ENCODE measurements at regions not wholly inside any gene's neighbourhood (a gene's known extent, or its start where the extent isn't known, plus 50 kb on each side); places are given as distances from the start of the nearest gene placed in this dataset.

DNA sequence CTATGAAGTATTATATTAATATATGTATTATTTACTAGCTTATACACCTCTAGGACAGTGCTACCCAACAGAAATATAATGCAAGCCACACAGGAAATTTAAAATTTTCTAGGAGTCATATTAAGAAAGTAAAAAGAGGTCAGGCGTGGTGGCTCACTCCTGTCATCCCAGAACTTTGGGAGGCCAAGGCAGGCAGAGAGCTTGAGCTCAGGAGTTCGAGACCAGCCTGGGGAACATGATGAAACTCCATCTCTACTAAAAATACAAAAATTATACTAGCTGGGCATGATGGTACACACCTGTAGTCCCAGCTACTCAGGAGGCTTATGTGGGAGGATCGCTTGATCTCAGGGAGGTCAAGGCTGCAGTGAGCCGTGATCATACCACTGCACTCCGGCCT is 237.6 kb upstream of the ZNF217 start:
- Histone ChIP-seq H3K4me3 (ENCODE audit: control insufficient read depth in 1 of 7, extremely low read depth in 1 of 7, insufficient read depth in 4 of 7, low read depth in 2 of 7, low read length in 6 of 7) (no peak overlapping the region), H3K9me3 (ENCODE audit: control extremely low read depth in 1 of 5, control insufficient read depth in 4 of 5, insufficient read depth in 2 of 5, low read depth in 1 of 5, low read length in 4 of 5) (no peaks in the 10 kb centered on the region), H3K27ac (ENCODE audit: insufficient read depth in 1 of 2, low read depth in 1 of 2, low read length in 2 of 2, poor library complexity in 1 of 2, severe bottlenecking in 2 of 2) (no peak overlapping the region), H3K27me3 (replicated peaks in 2 of 5; ENCODE audit: control insufficient read depth in 4 of 5, insufficient read depth in 5 of 5, low read length in 4 of 5) (no peaks in the 10 kb centered on the region), H3K4me1 (ENCODE audit: control extremely low read depth in 1 of 4, control insufficient read depth in 4 of 4, insufficient read depth in 4 of 4, low read length in 3 of 4) (peaks cover 19 to 63% (median 33%) of the 10 kb centered on the region in 4 experiments), H3K36me3 (ENCODE audit: control insufficient read depth in 4 of 4, insufficient read depth in 4 of 4, low read length in 3 of 4) (no peaks in the 10 kb centered on the region)
- 100% methylated on average over 1 of the region's 5 CpGs for WGBS (ENCODE audit: insufficient coverage)
- ChIA-PET CTCF (no interaction called here), POLR2A (interaction anchor here (0.6 kb wide), 1 partner anchor 25 kb away, joined by 3 read pairs; no protein-coding TSS in a partner anchor)
- no peak for DNase-seq

DNA sequence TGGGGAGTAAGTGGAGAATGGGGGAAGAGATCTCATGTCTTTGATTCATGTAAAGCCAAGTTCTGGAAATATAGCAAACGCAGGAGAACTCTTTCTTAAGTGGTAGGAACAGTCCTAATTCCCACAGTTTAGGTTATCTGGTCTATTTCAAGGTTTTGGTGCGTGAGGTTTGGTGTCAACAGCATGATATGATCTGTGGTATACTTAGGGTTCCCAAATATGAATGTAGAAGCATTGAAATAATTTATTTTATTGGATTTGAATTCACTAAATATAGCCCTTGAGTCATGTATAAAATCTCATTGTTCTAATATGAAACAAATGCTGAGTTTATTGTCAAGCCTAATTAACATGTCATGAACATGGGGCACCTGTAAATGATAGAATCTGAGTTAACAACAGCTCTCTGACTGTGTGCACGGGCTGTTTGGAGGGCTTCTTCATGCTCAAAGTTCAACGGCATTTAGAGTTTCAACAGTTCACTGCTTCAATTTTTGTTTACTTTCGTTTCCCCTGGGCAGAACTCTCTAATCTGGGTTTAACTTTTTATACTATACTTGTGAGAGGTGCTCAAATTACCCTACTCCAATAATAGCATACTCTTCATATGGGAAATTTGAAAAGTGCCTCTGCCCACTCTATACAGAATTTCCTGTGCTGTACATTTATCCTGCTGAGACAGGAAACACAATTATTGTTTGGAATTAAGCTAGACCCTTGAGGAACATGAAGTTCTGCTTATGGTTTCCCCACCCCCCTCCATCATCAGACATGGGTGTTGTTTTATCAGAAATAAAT is 236.3 kb upstream of the ZNF217 start:
- DNase-seq: peak in 2 of 3 donors; percentile 52 to 66
- peak overlapping the region in 6 of 7 experiments; percentile 36 to 72 (median 51) for H3K4me3 ChIP-seq (ENCODE audit: control insufficient read depth in 1 of 7, extremely low read depth in 1 of 7, insufficient read depth in 4 of 7, low read depth in 2 of 7, low read length in 6 of 7)
- POLR2A ChIA-PET: no interaction called here
- WGBS (ENCODE audit: insufficient coverage): 3% methylated on average over 4 of the region's 5 CpGs
- no peaks in the 10 kb centered on the region for H3K9me3 ChIP-seq (ENCODE audit: control extremely low read depth in 1 of 5, control insufficient read depth in 4 of 5, insufficient read depth in 2 of 5, low read depth in 1 of 5, low read length in 4 of 5)
- H3K36me3 ChIP-seq (ENCODE audit: control insufficient read depth in 4 of 4, insufficient read depth in 4 of 4, low read length in 3 of 4): no peaks in the 10 kb centered on the region
- no peaks in the 10 kb centered on the region for H3K27me3 ChIP-seq (replicated peaks in 2 of 5; ENCODE audit: control insufficient read depth in 4 of 5, insufficient read depth in 5 of 5, low read length in 4 of 5)
- H3K4me1 ChIP-seq (ENCODE audit: control extremely low read depth in 1 of 4, control insufficient read depth in 4 of 4, insufficient read depth in 4 of 4, low read length in 3 of 4): peaks cover 19 to 56% (median 31%) of the 10 kb centered on the region in 4 experiments
- CTCF ChIA-PET: interaction anchor here (0.9 to 1.1 kb wide), 4 partner anchors 15 to 86 kb away, joined by 3 to 4 read pairs (median 3); no protein-coding TSS in a partner anchor
- H3K27ac ChIP-seq (ENCODE audit: insufficient read depth in 1 of 2, low read depth in 1 of 2, low read length in 2 of 2, poor library complexity in 1 of 2, severe bottlenecking in 2 of 2): peak overlapping the region; percentile 64 to 89

DNA sequence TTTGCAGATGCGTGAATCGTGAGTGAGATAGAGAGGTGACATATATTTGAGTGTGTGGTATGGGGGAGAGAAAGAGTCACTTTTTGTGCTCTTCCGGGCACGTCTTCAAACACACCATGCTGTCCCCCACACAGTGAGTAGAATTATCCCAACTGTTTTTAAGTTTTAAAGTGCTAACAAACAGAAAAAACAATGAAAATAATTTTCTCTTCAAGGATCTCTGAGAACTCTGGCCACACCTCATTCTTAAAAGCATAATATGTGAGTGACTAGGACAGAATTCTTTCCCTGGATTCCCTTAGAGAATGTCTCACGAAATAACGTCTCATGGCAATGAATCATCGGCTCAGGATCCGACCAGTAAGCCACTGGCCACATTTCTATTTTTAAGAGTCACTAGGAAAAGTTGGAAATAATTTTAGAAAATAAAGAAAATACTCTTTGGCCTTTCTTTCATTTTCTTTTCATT is 235.7 kb upstream of the ZNF217 start:
- peak in 2 of 3 donors; percentile 34 to 54 for DNase-seq
- Histone ChIP-seq H3K27ac (ENCODE audit: insufficient read depth in 1 of 2, low read depth in 1 of 2, low read length in 2 of 2, poor library complexity in 1 of 2, severe bottlenecking in 2 of 2) (peak overlapping the region; percentile 64 to 89), H3K4me1 (ENCODE audit: control extremely low read depth in 1 of 4, control insufficient read depth in 4 of 4, insufficient read depth in 4 of 4, low read length in 3 of 4) (peaks cover 15 to 49% (median 28%) of the 10 kb centered on the region in 4 experiments), H3K27me3 (replicated peaks in 2 of 5; ENCODE audit: control insufficient read depth in 4 of 5, insufficient read depth in 5 of 5, low read length in 4 of 5) (no peaks in the 10 kb centered on the region), H3K4me3 (ENCODE audit: control insufficient read depth in 1 of 7, extremely low read depth in 1 of 7, insufficient read depth in 4 of 7, low read depth in 2 of 7, low read length in 6 of 7) (peak overlapping the region in 6 of 7 experiments; percentile 36 to 72 (median 51)), H3K36me3 (ENCODE audit: control insufficient read depth in 4 of 4, insufficient read depth in 4 of 4, low read length in 3 of 4) (no peaks in the 10 kb centered on the region), H3K9me3 (ENCODE audit: control extremely low read depth in 1 of 5, control insufficient read depth in 4 of 5, insufficient read depth in 2 of 5, low read depth in 1 of 5, low read length in 4 of 5) (no peaks in the 10 kb centered on the region)
- WGBS (ENCODE audit: insufficient coverage): 14% methylated on average over 2 of the region's 8 CpGs
- ChIA-PET CTCF (interaction anchor here (0.8 kb wide), 1 partner anchor 101 kb away, joined by 3 read pairs; no protein-coding TSS in a partner anchor), POLR2A (interaction anchor here (0.6 kb wide), 1 partner anchor 236 kb away, joined by 3 read pairs; no protein-coding TSS in a partner anchor)

DNA sequence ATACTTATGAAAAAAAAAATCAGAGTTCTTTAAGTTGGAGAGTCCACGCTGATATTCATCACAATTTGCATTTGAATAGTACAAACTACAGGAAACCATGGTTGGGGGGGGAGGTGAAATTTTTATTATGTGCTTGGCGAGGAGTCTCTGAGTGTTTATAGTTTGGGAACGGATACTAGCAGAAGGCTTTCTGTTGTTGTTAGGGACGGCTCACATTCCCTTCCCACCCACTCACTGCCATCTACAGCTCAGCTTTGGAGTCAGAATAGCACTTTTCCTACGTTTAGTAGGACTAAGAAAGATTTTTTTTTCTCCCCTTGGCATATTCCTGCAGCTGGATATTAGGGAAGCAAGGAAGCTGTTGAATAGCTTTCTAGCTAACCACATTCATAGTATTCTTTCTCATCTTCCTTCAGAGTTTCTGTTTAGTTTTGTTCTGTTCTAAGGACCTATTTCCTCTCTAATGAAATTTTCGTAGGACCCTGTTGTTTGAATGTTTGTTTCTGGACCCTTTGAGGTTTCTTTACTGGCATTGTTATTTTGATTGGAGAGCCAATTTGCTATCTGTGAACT is 235.1 kb upstream of the ZNF217 start:
- H3K9me3 ChIP-seq (ENCODE audit: control extremely low read depth in 1 of 5, control insufficient read depth in 4 of 5, insufficient read depth in 2 of 5, low read depth in 1 of 5, low read length in 4 of 5): no peaks in the 10 kb centered on the region
- H3K36me3 ChIP-seq (ENCODE audit: control insufficient read depth in 4 of 4, insufficient read depth in 4 of 4, low read length in 3 of 4): no peaks in the 10 kb centered on the region
- no CpG with 5 or more reads among the region's 6 CpGs for WGBS (ENCODE audit: insufficient coverage)
- peak overlapping the region in 6 of 7 experiments; percentile 35 to 72 (median 51) for H3K4me3 ChIP-seq (ENCODE audit: control insufficient read depth in 1 of 7, extremely low read depth in 1 of 7, insufficient read depth in 4 of 7, low read depth in 2 of 7, low read length in 6 of 7)
- no peak for DNase-seq
- ChIA-PET POLR2A (interaction anchor here (0.6 kb wide), 1 partner anchor 237 kb away, joined by 3 read pairs; no protein-coding TSS in a partner anchor), CTCF (interaction anchor here (0.8 kb wide), 1 partner anchor 100 kb away, joined by 3 read pairs; no protein-coding TSS in a partner anchor)
- no peaks in the 10 kb centered on the region for H3K27me3 ChIP-seq (replicated peaks in 2 of 5; ENCODE audit: control insufficient read depth in 4 of 5, insufficient read depth in 5 of 5, low read length in 4 of 5)
- peaks cover 10 to 44% (median 26%) of the 10 kb centered on the region in 4 experiments for H3K4me1 ChIP-seq (ENCODE audit: control extremely low read depth in 1 of 4, control insufficient read depth in 4 of 4, insufficient read depth in 4 of 4, low read length in 3 of 4)
- H3K27ac ChIP-seq (ENCODE audit: insufficient read depth in 1 of 2, low read depth in 1 of 2, low read length in 2 of 2, poor library complexity in 1 of 2, severe bottlenecking in 2 of 2): peak overlapping the region; percentile 64 to 89

DNA sequence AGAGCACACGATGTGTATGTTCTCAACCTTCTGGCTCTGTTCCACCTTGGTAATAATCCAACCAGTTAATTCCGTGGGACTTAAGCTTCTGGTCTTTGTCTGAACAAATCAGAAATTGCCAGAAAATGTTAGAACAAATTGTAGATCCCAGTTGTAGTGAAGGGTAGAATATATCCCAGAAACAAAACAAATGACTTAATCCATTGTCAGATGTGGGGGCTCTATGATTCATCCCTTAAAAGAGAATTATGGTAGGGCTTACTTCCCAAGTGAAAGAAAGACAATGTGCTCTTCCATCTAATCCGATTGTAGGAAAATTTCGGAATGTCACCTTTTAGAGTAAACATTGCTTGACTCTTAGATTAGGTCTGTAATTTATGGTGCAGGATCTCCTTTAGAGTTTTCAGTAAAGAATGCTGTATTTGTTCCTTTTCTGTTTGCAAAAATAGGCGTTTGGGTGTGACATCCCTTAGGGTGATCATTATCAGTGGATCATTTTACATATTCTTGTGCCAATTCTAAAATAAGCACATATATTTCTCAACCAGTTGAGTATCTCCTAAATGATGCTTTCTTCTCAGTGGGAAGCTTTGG is 234.5 kb upstream of the ZNF217 start:
- Histone ChIP-seq H3K27me3 (replicated peaks in 2 of 5; ENCODE audit: control insufficient read depth in 4 of 5, insufficient read depth in 5 of 5, low read length in 4 of 5) (no peaks in the 10 kb centered on the region), H3K4me1 (ENCODE audit: control extremely low read depth in 1 of 4, control insufficient read depth in 4 of 4, insufficient read depth in 4 of 4, low read length in 3 of 4) (peaks cover 10 to 38% (median 24%) of the 10 kb centered on the region in 4 experiments), H3K4me3 (ENCODE audit: control insufficient read depth in 1 of 7, extremely low read depth in 1 of 7, insufficient read depth in 4 of 7, low read depth in 2 of 7, low read length in 6 of 7) (peak overlapping the region in 2 of 7 experiments; percentile 65 to 72), H3K27ac (ENCODE audit: insufficient read depth in 1 of 2, low read depth in 1 of 2, low read length in 2 of 2, poor library complexity in 1 of 2, severe bottlenecking in 2 of 2) (no peak overlapping the region), H3K9me3 (ENCODE audit: control extremely low read depth in 1 of 5, control insufficient read depth in 4 of 5, insufficient read depth in 2 of 5, low read depth in 1 of 5, low read length in 4 of 5) (no peaks in the 10 kb centered on the region), H3K36me3 (ENCODE audit: control insufficient read depth in 4 of 4, insufficient read depth in 4 of 4, low read length in 3 of 4) (no peaks in the 10 kb centered on the region)
- no peak for DNase-seq
- ChIA-PET CTCF (interaction anchor here (0.6 to 1.8 kb wide), 5 partner anchors 10 to 218 kb away, joined by 3 to 4 read pairs (median 3); no protein-coding TSS in a partner anchor), POLR2A (no interaction called here)
- 88% methylated on average over 3 of the region's 5 CpGs for WGBS (ENCODE audit: insufficient coverage)

DNA sequence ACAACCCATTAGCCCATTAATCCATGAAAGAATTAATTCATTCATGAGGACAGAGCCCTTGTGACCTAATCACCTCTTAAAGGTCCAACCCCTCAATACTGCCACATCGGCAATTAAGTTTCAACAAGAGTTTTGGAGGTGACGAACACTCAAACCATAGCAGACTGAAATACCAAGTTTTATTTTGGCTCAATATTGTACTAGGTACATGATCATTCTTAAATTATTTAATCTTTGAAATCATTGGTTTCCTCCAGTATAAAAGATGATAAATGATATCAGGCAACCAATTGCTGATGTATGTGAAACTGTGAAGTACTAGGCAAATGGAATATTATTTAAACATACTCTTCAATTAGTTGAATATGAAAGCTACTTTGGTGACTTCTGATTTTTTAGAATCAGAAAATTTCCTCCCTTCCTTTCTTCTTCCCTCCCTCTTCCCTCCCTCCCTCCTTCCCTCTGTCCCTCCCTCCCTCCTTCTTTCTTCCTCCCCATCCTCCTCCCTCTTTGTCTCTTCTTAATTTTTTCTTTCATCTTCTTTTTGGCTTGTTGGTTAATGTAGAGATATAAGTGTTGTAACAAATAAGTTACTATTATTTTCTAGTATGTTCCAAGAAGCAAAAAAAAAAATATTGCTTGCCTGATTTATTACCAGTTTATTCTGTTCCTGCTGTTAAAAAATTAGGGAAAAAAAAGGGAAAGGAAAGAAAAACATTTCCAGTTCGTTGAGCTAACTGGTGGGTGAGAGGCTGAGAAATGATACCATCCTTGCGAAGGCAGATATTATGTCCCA is 233.9 kb upstream of the ZNF217 start:
- CTCF ChIA-PET: interaction anchor here (0.6 to 1.8 kb wide), 6 partner anchors 9 to 218 kb away, joined by 3 to 5 read pairs (median 4); no protein-coding TSS in a partner anchor
- WGBS (ENCODE audit: insufficient coverage): 100% methylated on average over 2 of the region's 4 CpGs

More for the DNA sequence above, 233.9 kb upstream of the ZNF217 start:
- Histone ChIP-seq H3K4me1 (ENCODE audit: control extremely low read depth in 1 of 4, control insufficient read depth in 4 of 4, insufficient read depth in 4 of 4, low read length in 3 of 4) (peaks cover 10 to 36% (median 24%) of the 10 kb centered on the region in 4 experiments), H3K4me3 (ENCODE audit: control insufficient read depth in 1 of 7, extremely low read depth in 1 of 7, insufficient read depth in 4 of 7, low read depth in 2 of 7, low read length in 6 of 7) (no peak overlapping the region), H3K27me3 (replicated peaks in 2 of 5; ENCODE audit: control insufficient read depth in 4 of 5, insufficient read depth in 5 of 5, low read length in 4 of 5) (no peaks in the 10 kb centered on the region), H3K9me3 (ENCODE audit: control extremely low read depth in 1 of 5, control insufficient read depth in 4 of 5, insufficient read depth in 2 of 5, low read depth in 1 of 5, low read length in 4 of 5) (no peaks in the 10 kb centered on the region), H3K36me3 (ENCODE audit: control insufficient read depth in 4 of 4, insufficient read depth in 4 of 4, low read length in 3 of 4) (no peaks in the 10 kb centered on the region), H3K27ac (ENCODE audit: insufficient read depth in 1 of 2, low read depth in 1 of 2, low read length in 2 of 2, poor library complexity in 1 of 2, severe bottlenecking in 2 of 2) (no peak overlapping the region)
- DNase-seq: no peak
- POLR2A ChIA-PET: no interaction called here
